ENCODE measurements at regions not wholly inside any gene's neighbourhood (a gene's known extent, or its start where the extent isn't known, plus 50 kb on each side); places are given as distances from the start of the nearest gene placed in this dataset.

- Histone ChIP-seq H3K36me3 (ENCODE audit: control insufficient read depth, insufficient read depth, low read length) (no peaks in the 10 kb centered on the region), H4K5ac (ENCODE audit: low read length) (no peak overlapping the region), H2AK5ac (ENCODE audit: low read length) (no peak overlapping the region), H3K27ac (ENCODE audit: low read depth, low read length) (no peak overlapping the region), H2BK120ac (ENCODE audit: low read depth, low read length) (no peak overlapping the region), H3K4me2 (ENCODE audit: low read length) (no peak overlapping the region), H3K79me1 (ENCODE audit: low read length) (no peaks in the 10 kb centered on the region), H3K4ac (ENCODE audit: low read depth, low read length) (no peak overlapping the region), H3K79me2 (ENCODE audit: control insufficient read depth, insufficient read depth, low read length) (no peaks in the 10 kb centered on the region), H3K27me3 (ENCODE audit: insufficient read depth, low read length, poor library complexity) (no peaks in the 10 kb centered on the region), H3K4me3 (ENCODE audit: low read length) (no peak overlapping the region), H3K4me1 (ENCODE audit: control insufficient read depth, low read depth, low read length) (no peaks in the 10 kb centered on the region), H4K8ac (ENCODE audit: low read depth, low read length) (no peak overlapping the region), H2BK5ac (ENCODE audit: low read length) (no peak overlapping the region), H3K56ac (ENCODE audit: low read length) (peak overlapping the region; percentile 19), H2BK15ac (replicated peaks; ENCODE audit: low read depth) (no peak overlapping the region), H3K18ac (ENCODE audit: low read length) (no peak overlapping the region), H3K23ac (ENCODE audit: low read length) (no peak overlapping the region), H3K9ac (ENCODE audit: low read length) (no peak overlapping the region)
- DNase-seq: no peak
- WGBS (ENCODE audit: extremely low coverage, insufficient coverage, low lambda C conversion rate): no CpG with 5 or more reads among the region's 5 CpGs
These were observed 66.5 kb upstream of the TTC29 start for GRCh38 chr4:147012059-147012707.

DNA sequence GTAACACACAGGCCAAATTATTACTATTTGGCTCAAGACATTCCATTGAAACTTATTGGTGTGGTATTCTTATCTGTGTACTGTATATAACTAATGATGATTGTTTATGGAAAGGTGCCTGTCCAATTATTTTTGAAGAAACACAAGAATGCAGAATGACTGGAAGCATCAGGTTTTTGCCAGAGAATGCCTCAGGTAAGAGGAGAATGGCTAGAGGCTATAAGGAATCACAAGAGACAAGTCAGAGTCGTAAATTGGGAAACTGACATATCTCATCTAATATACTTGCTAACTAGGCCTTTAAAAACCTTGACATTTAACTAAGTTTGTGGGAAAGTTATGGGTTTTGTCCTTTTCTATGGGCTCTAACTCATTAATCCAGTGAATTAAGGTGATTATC lies 69.3 kb upstream of the TTC29 start:
- Histone ChIP-seq H3K4me1 (ENCODE audit: control insufficient read depth, low read depth, low read length) (no peaks in the 10 kb centered on the region), H4K5ac (ENCODE audit: low read length) (no peak overlapping the region), H3K27me3 (ENCODE audit: insufficient read depth, low read length, poor library complexity) (no peaks in the 10 kb centered on the region), H3K4me2 (ENCODE audit: low read length) (no peak overlapping the region), H3K4me3 (ENCODE audit: low read length) (no peak overlapping the region), H3K4ac (ENCODE audit: low read depth, low read length) (no peak overlapping the region), H3K79me2 (ENCODE audit: control insufficient read depth, insufficient read depth, low read length) (no peaks in the 10 kb centered on the region), H3K56ac (ENCODE audit: low read length) (no peak overlapping the region), H4K8ac (ENCODE audit: low read depth, low read length) (no peak overlapping the region), H3K18ac (ENCODE audit: low read length) (no peak overlapping the region), H3K27ac (ENCODE audit: low read depth, low read length) (no peak overlapping the region), H2BK120ac (ENCODE audit: low read depth, low read length) (no peak overlapping the region), H2BK5ac (ENCODE audit: low read length) (no peak overlapping the region), H3K23ac (ENCODE audit: low read length) (no peak overlapping the region), H2BK15ac (replicated peaks; ENCODE audit: low read depth) (no peak overlapping the region), H3K79me1 (ENCODE audit: low read length) (no peaks in the 10 kb centered on the region), H2AK5ac (ENCODE audit: low read length) (no peak overlapping the region), H3K9ac (ENCODE audit: low read length) (no peak overlapping the region), H3K36me3 (ENCODE audit: control insufficient read depth, insufficient read depth, low read length) (no peaks in the 10 kb centered on the region)
- DNase-seq: no peak
- no CpG with 5 or more reads among the region's 1 CpG for WGBS (ENCODE audit: extremely low coverage, insufficient coverage, low lambda C conversion rate)

DNA sequence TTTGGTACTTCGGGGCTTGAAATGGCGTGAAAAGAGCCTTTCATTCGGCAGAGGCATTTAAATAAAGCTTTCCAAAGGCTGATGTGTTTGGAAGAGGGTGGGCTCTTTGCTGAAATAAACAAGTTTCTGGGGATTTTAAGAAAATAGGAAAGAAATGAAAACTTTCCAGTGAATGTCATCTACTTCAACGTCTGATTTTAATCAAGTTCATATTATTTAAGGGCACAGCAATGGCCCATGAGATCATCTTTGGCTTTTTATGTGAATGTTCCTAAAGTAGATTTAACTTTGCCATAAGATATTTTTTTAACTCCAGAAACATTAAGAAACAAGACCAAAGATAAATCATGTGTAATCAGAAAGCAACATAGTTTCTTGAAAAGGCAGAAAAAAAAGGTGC lies 69.8 kb upstream of the TTC29 start:
- no peak overlapping the region for H3K27ac ChIP-seq (ENCODE audit: low read depth, low read length)

GRCh38 chr4:147017081-147017480 lies 71.4 kb upstream of the TTC29 start:
- Histone ChIP-seq H3K23ac (ENCODE audit: low read length) (no peak overlapping the region), H3K27ac (ENCODE audit: low read depth, low read length) (no peak overlapping the region), H3K4me3 (ENCODE audit: low read length) (no peak overlapping the region), H3K4ac (ENCODE audit: low read depth, low read length) (no peak overlapping the region), H3K4me1 (ENCODE audit: control insufficient read depth, low read depth, low read length) (no peaks in the 10 kb centered on the region), H3K4me2 (ENCODE audit: low read length) (no peak overlapping the region), H4K5ac (ENCODE audit: low read length) (no peak overlapping the region), H3K56ac (ENCODE audit: low read length) (no peak overlapping the region), H3K27me3 (ENCODE audit: insufficient read depth, low read length, poor library complexity) (no peaks in the 10 kb centered on the region), H2BK120ac (ENCODE audit: low read depth, low read length) (no peak overlapping the region), H2BK15ac (replicated peaks; ENCODE audit: low read depth) (no peak overlapping the region), H3K18ac (ENCODE audit: low read length) (no peak overlapping the region), H3K79me2 (ENCODE audit: control insufficient read depth, insufficient read depth, low read length) (no peaks in the 10 kb centered on the region), H3K9ac (ENCODE audit: low read length) (no peak overlapping the region), H3K79me1 (ENCODE audit: low read length) (no peaks in the 10 kb centered on the region), H3K36me3 (ENCODE audit: control insufficient read depth, insufficient read depth, low read length) (no peaks in the 10 kb centered on the region), H2AK5ac (ENCODE audit: low read length) (no peak overlapping the region), H4K8ac (ENCODE audit: low read depth, low read length) (no peak overlapping the region), H2BK5ac (ENCODE audit: low read length) (no peak overlapping the region)
- DNase-seq: no peak
- WGBS (ENCODE audit: extremely low coverage, insufficient coverage, low lambda C conversion rate): no CpG with 5 or more reads among the region's 5 CpGs

More for the DNA sequence above, 69.8 kb upstream of the TTC29 start:
- no peak overlapping the region for H3K4ac ChIP-seq (ENCODE audit: low read depth, low read length)
- DNase-seq: no peak
- no peak overlapping the region for H3K4me3 ChIP-seq (ENCODE audit: low read length)
- H3K27me3 ChIP-seq (ENCODE audit: insufficient read depth, low read length, poor library complexity): no peaks in the 10 kb centered on the region
- no peak overlapping the region for H3K18ac ChIP-seq (ENCODE audit: low read length)
- no peaks in the 10 kb centered on the region for H3K79me2 ChIP-seq (ENCODE audit: control insufficient read depth, insufficient read depth, low read length)
- no peaks in the 10 kb centered on the region for H3K36me3 ChIP-seq (ENCODE audit: control insufficient read depth, insufficient read depth, low read length)
- no peak overlapping the region for H4K5ac ChIP-seq (ENCODE audit: low read length)
- no peak overlapping the region for H3K56ac ChIP-seq (ENCODE audit: low read length)
- no peak overlapping the region for H2BK120ac ChIP-seq (ENCODE audit: low read depth, low read length)
- H3K9ac ChIP-seq (ENCODE audit: low read length): no peak overlapping the region
- H4K8ac ChIP-seq (ENCODE audit: low read depth, low read length): no peak overlapping the region
- no CpG with 5 or more reads among the region's 4 CpGs for WGBS (ENCODE audit: extremely low coverage, insufficient coverage, low lambda C conversion rate)
- no peak overlapping the region for H2AK5ac ChIP-seq (ENCODE audit: low read length)
- no peak overlapping the region for H3K23ac ChIP-seq (ENCODE audit: low read length)
- H2BK15ac ChIP-seq (replicated peaks; ENCODE audit: low read depth): no peak overlapping the region
- H2BK5ac ChIP-seq (ENCODE audit: low read length): no peak overlapping the region
- H3K4me1 ChIP-seq (ENCODE audit: control insufficient read depth, low read depth, low read length): no peaks in the 10 kb centered on the region
- no peaks in the 10 kb centered on the region for H3K79me1 ChIP-seq (ENCODE audit: low read length)
- no peak overlapping the region for H3K4me2 ChIP-seq (ENCODE audit: low read length)

DNA sequence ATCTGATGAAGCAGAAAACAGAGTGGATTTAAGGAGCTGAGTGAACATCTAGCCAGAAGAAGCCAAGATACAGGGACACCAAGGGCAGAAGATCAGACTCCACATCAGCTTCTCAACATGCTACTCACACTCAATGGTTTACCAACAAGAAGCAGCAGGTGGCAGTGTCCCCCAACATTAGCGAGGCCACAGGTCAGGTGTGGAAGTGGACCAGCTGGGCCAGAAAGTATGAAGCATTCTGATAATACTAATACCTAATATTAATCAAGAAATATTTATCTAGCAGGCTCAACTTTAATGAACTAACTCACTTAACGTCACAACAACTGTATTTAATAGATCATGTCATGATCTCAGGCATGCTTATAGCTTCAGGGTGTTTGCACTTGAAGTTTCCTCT lies 73.4 kb upstream of the TTC29 start:
- Histone ChIP-seq H3K36me3 (ENCODE audit: control insufficient read depth, insufficient read depth, low read length) (no peaks in the 10 kb centered on the region), H2BK5ac (ENCODE audit: low read length) (no peak overlapping the region), H3K18ac (ENCODE audit: low read length) (no peak overlapping the region), H3K79me2 (ENCODE audit: control insufficient read depth, insufficient read depth, low read length) (no peaks in the 10 kb centered on the region), H3K9ac (ENCODE audit: low read length) (no peak overlapping the region), H2AK5ac (ENCODE audit: low read length) (no peak overlapping the region), H3K27me3 (ENCODE audit: insufficient read depth, low read length, poor library complexity) (no peaks in the 10 kb centered on the region), H3K4ac (ENCODE audit: low read depth, low read length) (no peak overlapping the region), H3K56ac (ENCODE audit: low read length) (no peak overlapping the region), H3K27ac (ENCODE audit: low read depth, low read length) (no peak overlapping the region), H2BK15ac (replicated peaks; ENCODE audit: low read depth) (no peak overlapping the region), H4K8ac (ENCODE audit: low read depth, low read length) (no peak overlapping the region), H3K79me1 (ENCODE audit: low read length) (no peaks in the 10 kb centered on the region), H4K5ac (ENCODE audit: low read length) (no peak overlapping the region), H3K4me2 (ENCODE audit: low read length) (no peak overlapping the region), H3K23ac (ENCODE audit: low read length) (no peak overlapping the region), H2BK120ac (ENCODE audit: low read depth, low read length) (no peak overlapping the region), H3K4me3 (ENCODE audit: low read length) (no peak overlapping the region), H3K4me1 (ENCODE audit: control insufficient read depth, low read depth, low read length) (no peaks in the 10 kb centered on the region)
- DNase-seq: peak; percentile 64
- no CpG with 5 or more reads among the region's 2 CpGs for WGBS (ENCODE audit: extremely low coverage, insufficient coverage, low lambda C conversion rate)

DNA sequence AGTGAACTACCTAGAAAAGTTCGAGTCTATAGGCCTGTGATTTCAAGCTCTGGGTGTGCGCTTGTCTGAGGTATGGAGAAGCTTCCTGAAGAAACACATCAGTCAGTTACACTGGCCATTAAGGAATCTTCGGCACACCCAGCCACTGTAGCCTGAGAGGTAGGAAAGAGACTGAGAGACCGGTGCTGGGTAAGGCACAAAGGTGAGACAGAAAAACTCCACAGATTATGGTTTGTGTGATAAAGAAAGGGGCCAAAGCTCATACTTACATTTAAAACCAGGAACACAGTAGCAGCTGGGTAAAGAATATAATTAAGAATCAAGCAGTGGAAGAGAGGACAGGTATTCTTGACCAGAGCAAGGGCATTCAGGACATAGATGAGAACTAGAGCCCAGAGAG lies 74.8 kb upstream of the TTC29 start:
- no peaks in the 10 kb centered on the region for H3K36me3 ChIP-seq (ENCODE audit: control insufficient read depth, insufficient read depth, low read length)
- H3K4me2 ChIP-seq (ENCODE audit: low read length): no peak overlapping the region
- H3K4me1 ChIP-seq (ENCODE audit: control insufficient read depth, low read depth, low read length): no peaks in the 10 kb centered on the region
- H3K27ac ChIP-seq (ENCODE audit: low read depth, low read length): no peak overlapping the region
- no peak overlapping the region for H2BK120ac ChIP-seq (ENCODE audit: low read depth, low read length)
- H3K56ac ChIP-seq (ENCODE audit: low read length): no peak overlapping the region
- H3K4me3 ChIP-seq (ENCODE audit: low read length): no peak overlapping the region
- no peaks in the 10 kb centered on the region for H3K79me1 ChIP-seq (ENCODE audit: low read length)
- no peak overlapping the region for H2BK15ac ChIP-seq (replicated peaks; ENCODE audit: low read depth)
- H3K27me3 ChIP-seq (ENCODE audit: insufficient read depth, low read length, poor library complexity): no peaks in the 10 kb centered on the region
- H3K4ac ChIP-seq (ENCODE audit: low read depth, low read length): no peak overlapping the region
- H4K5ac ChIP-seq (ENCODE audit: low read length): no peak overlapping the region
- H3K79me2 ChIP-seq (ENCODE audit: control insufficient read depth, insufficient read depth, low read length): no peaks in the 10 kb centered on the region
- H3K23ac ChIP-seq (ENCODE audit: low read length): no peak overlapping the region
- H2AK5ac ChIP-seq (ENCODE audit: low read length): no peak overlapping the region
- H3K18ac ChIP-seq (ENCODE audit: low read length): no peak overlapping the region
- no peak overlapping the region for H2BK5ac ChIP-seq (ENCODE audit: low read length)
- H3K9ac ChIP-seq (ENCODE audit: low read length): no peak overlapping the region
- WGBS (ENCODE audit: extremely low coverage, insufficient coverage, low lambda C conversion rate): no CpG with 5 or more reads among the region's 4 CpGs
- H4K8ac ChIP-seq (ENCODE audit: low read depth, low read length): no peak overlapping the region
- no peak for DNase-seq
